ENCODE measurements at regions not wholly inside any gene's neighbourhood (a gene's known extent, or its start where the extent isn't known, plus 50 kb on each side); places are given as distances from the start of the nearest gene placed in this dataset.

GRCh38 chr6:91280494-91280830 lies 693.6 kb upstream of the MAP3K7 start:
- Histone ChIP-seq H3K9ac (ENCODE audit: low read depth in 1 of 2, low read length in 2 of 2) (no peak overlapping the region), H3K4me3 (ENCODE audit: low read depth in 1 of 3, low read length in 3 of 3) (no peak overlapping the region), H3K9me3 (ENCODE audit: control insufficient read depth in 4 of 4, low read length in 3 of 4) (peaks cover 0 to 3% (median 1%) of the 10 kb centered on the region in 4 donors), H3K36me3 (ENCODE audit: control insufficient read depth in 4 of 4, insufficient read depth in 3 of 4, low read depth in 1 of 4, low read length in 3 of 4) (no peaks in the 10 kb centered on the region), H3K27me3 (ENCODE audit: control insufficient read depth in 4 of 4, insufficient read depth in 4 of 4, low read length in 3 of 4) (peaks cover 0 to 4% (median 0%) of the 10 kb centered on the region in 4 donors), H3K27ac (ENCODE audit: low read depth in 1 of 2, low read length in 2 of 2) (no peak overlapping the region), H3K4me1 (ENCODE audit: control insufficient read depth in 4 of 4, insufficient read depth in 4 of 4, low read length in 3 of 4) (no peaks in the 10 kb centered on the region)
- no peak for TF ChIP-seq SP1 (IDR thresholded peaks at IDR 0.05)
- no peak for TF ChIP-seq HNF4A (conservative IDR thresholded peaks at IDR 0.05)
- TF ChIP-seq MAX (IDR thresholded peaks at IDR 0.05) = no peak
- no peak for TF ChIP-seq HNF4G (IDR thresholded peaks at IDR 0.05)
- no peak for TF ChIP-seq RAD21 (IDR thresholded peaks at IDR 0.05)
- TF ChIP-seq REST (IDR thresholded peaks at IDR 0.05) = no peak
- TF ChIP-seq ZBTB33 (IDR thresholded peaks at IDR 0.05) = no peak
- no peak for TF ChIP-seq TAF1 (conservative IDR thresholded peaks at IDR 0.05)
- TF ChIP-seq FOXA1 (IDR thresholded peaks at IDR 0.05) = no peak
- no peak for TF ChIP-seq EGR1 (IDR thresholded peaks at IDR 0.05; ENCODE audit: low read depth in 2 of 2)
- TF ChIP-seq ATF3 (IDR thresholded peaks at IDR 0.05) = no peak
- TF ChIP-seq FOXA2 (IDR thresholded peaks at IDR 0.05) = no peak
- TF ChIP-seq JUND (IDR thresholded peaks at IDR 0.05) = no peak
- TF ChIP-seq GABPA (IDR thresholded peaks at IDR 0.05 in 1 of 2, conservative IDR thresholded peaks at IDR 0.05 in 1 of 2) = no peak
- TF ChIP-seq YY1 (IDR thresholded peaks at IDR 0.05) = no peak
- no peak for TF ChIP-seq CTCF (IDR thresholded peaks at IDR 0.05; ENCODE audit: low read depth, low read length, missing input control)
- 66% methylated on average over 3 of the region's 3 CpGs for WGBS
- DNase-seq (ENCODE audit: low spot score) = no peak

Data from liver (tissue), 8 donors.